Body of pancreas (tissue), 4 donors: ENCODE measurements at regions not wholly inside any gene's neighbourhood (a gene's known extent, or its start where the extent isn't known, plus 50 kb on each side); places are given as distances from the start of the nearest gene placed in this dataset.
"Not testable (repeated sequence)": the region's sequence is repeated elsewhere in the genome, so short reads cannot be mapped to it uniquely, and the experiment has no call there.

Experiments
- ATAC-seq: fragments of 150-250 bp; one replicate; pipeline ENCODE4 v1.9.1; 2016
- DNase-seq, 4 donors: peaks; one replicate each; pipeline ENCODE4 v3.0.0-alpha.2; 2019
- H3K27ac ChIP-seq, 4 donors: fragments of 200-600 bp; sonication (generic); 1 replicate in 3 of 4; 2 replicates in 1 of 4; pipeline versions ENCODE4 v1.5.1 to v1.6.1; 2016 to 2019; ENCODE audit warnings: mild to moderate bottlenecking in 1 of 4, mixed read lengths in 1 of 4, moderate library complexity in 1 of 4
- H3K27me3 ChIP-seq, 2 donors: fragments of 200-600 bp; sonication (generic); one replicate each; pipeline ENCODE4 v1.6.0; 2016; ENCODE audit warnings: mild to moderate bottlenecking in 1 of 2
- H3K36me3 ChIP-seq, 2 donors: fragments of 200-600 bp; sonication (generic); replicated peaks in 1 of 2; 2 replicates each; pipeline ENCODE4 v1.5.1; 2016; ENCODE audit warnings: low read depth in 2 of 2; ENCODE audit not compliant: insufficient read depth in 1 of 2
- H3K4me1 ChIP-seq: fragments of 200-600 bp; sonication (generic); one replicate; pipeline ENCODE4 v1.6.0; 2016
- H3K4me3 ChIP-seq, 2 donors: fragments of 200-600 bp; sonication (generic); 1 replicate in 1 of 2; 2 replicates in 1 of 2; pipeline ENCODE4 v1.5.1; 2016 to 2019
- H3K9me3 ChIP-seq, 3 donors: fragments of 200-600 bp; sonication (generic); 1 replicate in 2 of 3; 2 replicates in 1 of 3; pipeline ENCODE4 v1.5.1; 2016
- POLR2A ChIP-seq, 3 donors: fragments of 450-650 bp; IDR thresholded peaks; one replicate each; pipeline ENCODE4 v1.6.1; 2016; ENCODE audit warnings: antibody characterized with exemption in 3 of 3, mild to moderate bottlenecking in 2 of 3
- whole genome bisulfite sequencing, 2 donors: methylation state at CpG; one replicate each; pipeline ENCODE4 v1.1.5; 2017; 5-methylcytosine and 5-hydroxymethylcytosine counted together
- intact Hi-C: fragments of 100-400 bp; cut with DNase I; formaldehyde crosslinking; loops from one replicate; pipeline ENCODE4 v1.15.1; 2023
- TF ChIP-seq, protein P1 (sequence below), 7 experiments: fragments of 450-650 bp in 4 of 7; fragments of 200-600 bp in 3 of 7; sonication (generic) in 3 of 7; IDR thresholded peaks; one replicate each; pipeline ENCODE4 v1.5.1; 2016 to 2019; ENCODE audit warnings: antibody characterized with exemption in 7 of 7

DNA sequence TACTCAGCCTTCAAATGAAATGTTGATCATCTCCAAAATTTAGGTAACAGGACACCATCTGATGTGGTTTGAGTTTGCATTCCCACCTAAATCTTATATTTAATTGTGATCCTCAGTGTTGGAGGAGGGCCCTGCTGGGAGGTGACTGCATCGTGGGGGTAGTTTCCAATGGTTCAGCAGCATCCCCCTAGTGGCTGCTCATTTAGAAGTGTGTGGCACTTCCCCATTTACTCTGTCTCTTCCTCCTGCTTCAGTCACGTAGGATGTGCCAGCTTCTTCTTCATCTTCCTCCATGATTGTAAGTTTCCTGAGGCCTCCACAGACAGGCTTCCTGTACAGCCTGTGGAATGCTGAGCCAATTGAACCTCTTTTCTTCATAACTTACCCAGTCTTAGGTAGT lies 731.2 kb downstream of the USP25 start:
- no peak for DNase-seq
- Histone ChIP-seq H3K9me3 (no peaks in the 10 kb centered on the region), H3K27me3 (no peaks in the 10 kb centered on the region), H3K36me3 (no peaks in the 10 kb centered on the region), H3K4me1 (no peaks in the 10 kb centered on the region), H3K4me3 (no peak overlapping the region), H3K27ac (no peak overlapping the region)
- ATAC-seq, result no peak
- intact Hi-C loops, result no loop called here
- TF ChIP-seq, protein P1, sequence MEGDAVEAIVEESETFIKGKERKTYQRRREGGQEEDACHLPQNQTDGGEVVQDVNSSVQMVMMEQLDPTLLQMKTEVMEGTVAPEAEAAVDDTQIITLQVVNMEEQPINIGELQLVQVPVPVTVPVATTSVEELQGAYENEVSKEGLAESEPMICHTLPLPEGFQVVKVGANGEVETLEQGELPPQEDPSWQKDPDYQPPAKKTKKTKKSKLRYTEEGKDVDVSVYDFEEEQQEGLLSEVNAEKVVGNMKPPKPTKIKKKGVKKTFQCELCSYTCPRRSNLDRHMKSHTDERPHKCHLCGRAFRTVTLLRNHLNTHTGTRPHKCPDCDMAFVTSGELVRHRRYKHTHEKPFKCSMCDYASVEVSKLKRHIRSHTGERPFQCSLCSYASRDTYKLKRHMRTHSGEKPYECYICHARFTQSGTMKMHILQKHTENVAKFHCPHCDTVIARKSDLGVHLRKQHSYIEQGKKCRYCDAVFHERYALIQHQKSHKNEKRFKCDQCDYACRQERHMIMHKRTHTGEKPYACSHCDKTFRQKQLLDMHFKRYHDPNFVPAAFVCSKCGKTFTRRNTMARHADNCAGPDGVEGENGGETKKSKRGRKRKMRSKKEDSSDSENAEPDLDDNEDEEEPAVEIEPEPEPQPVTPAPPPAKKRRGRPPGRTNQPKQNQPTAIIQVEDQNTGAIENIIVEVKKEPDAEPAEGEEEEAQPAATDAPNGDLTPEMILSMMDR (IDR thresholded peaks at IDR 0.05), result no peak
- no peak for TF ChIP-seq POLR2A (IDR thresholded peaks at IDR 0.05)
- WGBS, 2 donors, result 55 to 83% methylated on average over 2 of the region's 2 CpGs

DNA sequence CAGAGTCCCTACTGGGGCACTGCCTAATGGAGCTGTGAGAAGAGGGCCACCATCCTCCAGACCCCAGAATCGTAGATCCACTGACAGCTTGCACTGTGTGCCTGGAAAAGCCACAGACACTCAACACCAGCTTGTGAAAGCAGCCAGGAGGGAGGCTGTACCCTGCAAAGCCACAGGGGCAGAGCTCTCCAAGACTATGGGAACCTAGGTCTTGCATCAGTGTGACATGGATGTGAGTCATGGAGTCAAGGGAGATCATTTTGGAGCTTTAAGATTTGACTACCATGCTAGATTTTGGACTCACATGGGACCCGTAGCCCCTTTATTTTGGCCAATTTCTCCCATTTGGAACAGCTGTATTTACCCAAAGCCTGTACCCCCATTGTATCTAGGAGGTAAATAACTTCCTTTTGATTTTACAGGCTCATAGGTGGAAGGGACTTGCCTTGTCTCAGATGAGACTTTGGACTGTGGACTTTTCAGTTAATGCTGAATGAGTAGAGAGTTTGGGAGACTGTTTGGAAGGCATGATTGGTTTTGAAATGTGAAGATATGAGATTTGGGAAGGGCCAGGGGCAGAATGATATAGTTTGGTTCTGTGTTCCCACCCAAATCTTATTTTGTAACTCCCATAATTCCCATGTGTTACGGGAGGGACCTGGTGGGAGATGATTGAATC lies 734.6 kb downstream of the USP25 start:
- H3K4me3 ChIP-seq, H3K27me3 ChIP-seq, intact Hi-C loops, H3K27ac ChIP-seq, DNase-seq, H3K9me3 ChIP-seq, H3K4me1 ChIP-seq, H3K36me3 ChIP-seq, ATAC-seq: not testable (repeated sequence)
- WGBS, 2 donors, result 75 to 76% methylated on average over 3 of the region's 3 CpGs

DNA sequence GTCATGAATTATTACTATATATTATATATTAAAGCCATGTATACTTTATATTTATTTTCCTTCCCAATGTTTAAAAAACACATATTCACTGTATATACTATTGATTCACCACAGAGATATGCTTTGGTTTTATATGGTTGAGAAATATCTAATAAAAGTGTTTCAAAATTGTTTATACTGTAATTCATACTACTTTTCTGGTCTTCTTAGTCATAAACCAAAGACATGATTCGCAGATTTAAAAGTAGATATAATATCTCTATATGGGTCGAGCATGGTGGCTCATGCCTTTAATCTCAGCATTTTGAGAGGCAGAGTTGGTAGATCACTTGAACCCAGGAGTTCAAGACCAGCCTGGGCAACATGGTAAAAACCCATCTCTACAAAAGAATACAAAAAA lies 738.4 kb downstream of the USP25 start:
- DNase-seq, result no peak
- no peak overlapping the region for H3K27ac ChIP-seq
- ATAC-seq, result no peak
- H3K36me3 ChIP-seq, result no peaks in the 10 kb centered on the region
- no peaks in the 10 kb centered on the region for H3K9me3 ChIP-seq
- no peaks in the 10 kb centered on the region for H3K4me1 ChIP-seq
- TF ChIP-seq, protein P1 (IDR thresholded peaks at IDR 0.05), result no peak
- no peak for TF ChIP-seq POLR2A (IDR thresholded peaks at IDR 0.05)
- no peak overlapping the region for H3K4me3 ChIP-seq
- WGBS, 2 donors, result 91 to 99% methylated on average over 2 of the region's 2 CpGs
- intact Hi-C loops, result no loop called here
- no peaks in the 10 kb centered on the region for H3K27me3 ChIP-seq

DNA sequence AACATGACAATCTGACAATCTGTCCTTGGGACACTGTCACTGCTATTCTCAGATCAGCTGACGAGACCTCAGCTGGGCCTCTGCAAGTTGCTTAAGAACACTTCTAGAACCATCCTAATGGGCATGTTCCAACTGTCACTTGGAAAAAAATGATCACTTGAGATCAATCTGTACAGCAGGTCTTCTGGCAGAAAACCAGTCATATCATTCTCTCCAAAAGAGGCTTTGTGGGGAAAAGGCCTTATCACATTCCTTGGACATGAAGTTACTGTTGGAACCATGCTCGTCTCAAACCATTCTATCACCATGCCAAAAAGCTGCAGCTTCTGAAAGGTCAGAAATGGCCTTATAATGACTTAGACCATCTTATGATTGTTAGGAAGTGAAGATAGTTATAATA lies 744.2 kb downstream of the USP25 start:
- no peaks in the 10 kb centered on the region for H3K36me3 ChIP-seq
- intact Hi-C loops, result no loop called here
- no peak overlapping the region for H3K27ac ChIP-seq
- no peak for DNase-seq
- H3K27me3 ChIP-seq, result no peaks in the 10 kb centered on the region
- TF ChIP-seq POLR2A (IDR thresholded peaks at IDR 0.05), result no peak
- TF ChIP-seq, protein P1 (IDR thresholded peaks at IDR 0.05), result no peak
- peaks cover 4% of the 10 kb centered on the region for H3K4me1 ChIP-seq
- no peaks in the 10 kb centered on the region for H3K9me3 ChIP-seq
- ATAC-seq, result no peak
- H3K4me3 ChIP-seq, result no peak overlapping the region
- WGBS, 2 donors, result 42 to 60% methylated on average over 2 of the region's 2 CpGs

DNA sequence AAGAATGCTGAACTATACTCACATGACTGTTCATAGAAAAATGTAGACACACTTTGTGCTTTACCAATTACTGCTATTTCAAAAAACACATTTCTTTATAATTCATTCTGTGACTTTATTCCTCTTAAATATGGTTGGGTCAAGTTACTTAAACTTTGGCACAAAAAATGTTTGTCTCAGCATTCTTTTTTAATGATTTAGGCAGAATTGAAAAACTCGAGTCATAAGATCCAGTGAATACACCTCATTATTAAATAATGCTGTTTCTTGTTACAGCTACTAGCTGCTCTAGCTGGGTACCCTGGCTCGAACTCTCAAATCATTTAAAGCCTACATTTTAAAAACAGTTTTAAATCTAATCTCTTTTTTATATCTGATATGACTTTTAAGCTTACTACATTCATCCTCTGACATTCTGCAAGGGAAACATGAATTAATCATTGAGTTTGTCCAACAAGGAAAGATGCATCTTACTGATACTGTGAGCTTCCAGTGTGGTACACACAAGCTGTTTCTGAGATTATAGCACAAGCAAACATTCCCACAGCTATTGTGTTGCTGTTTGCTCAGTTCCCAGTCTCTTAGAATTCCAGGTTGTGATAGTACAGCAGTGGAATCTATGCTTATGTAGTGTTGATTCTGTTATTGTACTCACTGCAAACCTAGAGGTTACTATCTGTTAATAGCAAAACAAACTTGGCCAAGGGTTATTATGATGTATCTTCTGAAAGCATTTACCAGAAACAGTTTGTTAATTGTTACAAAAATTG lies 746.5 kb downstream of the USP25 start:
- no peak for DNase-seq
- intact Hi-C loops, result no loop called here
- H3K36me3 ChIP-seq, result no peaks in the 10 kb centered on the region
- no peak overlapping the region for H3K27ac ChIP-seq
- no peak overlapping the region for H3K4me3 ChIP-seq
- peaks cover 0 to 7% (median 0%) of the 10 kb centered on the region in 3 donors for H3K9me3 ChIP-seq
- 63 to 72% methylated on average over 2 of the region's 2 CpGs for WGBS, 2 donors
- H3K4me1 ChIP-seq, result peaks cover 4% of the 10 kb centered on the region
- ATAC-seq, result no peak
- no peaks in the 10 kb centered on the region for H3K27me3 ChIP-seq
- TF ChIP-seq, protein P1 (IDR thresholded peaks at IDR 0.05), result no peak
- TF ChIP-seq POLR2A (IDR thresholded peaks at IDR 0.05), result no peak
